Peyer's patch (tissue), 4 donors: ENCODE measurements at regions not wholly inside any gene's neighbourhood (a gene's known extent, or its start where the extent isn't known, plus 50 kb on each side); places are given as distances from the start of the nearest gene placed in this dataset.

ENCODE experiments used
- CTCF ChIP-seq, 6 experiments: fragments of 450-650 bp in 4 of 6; fragments of 200-600 bp in 2 of 6; sonication (generic) in 1 of 6; IDR thresholded peaks; one replicate each; pipeline ENCODE4 v1.5.1; 2017 to 2019; ENCODE audit warnings: antibody characterized with exemption in 6 of 6, mild to moderate bottlenecking in 3 of 6, moderate library complexity in 1 of 6
- POLR2A ChIP-seq, 2 donors: fragments of 450-650 bp; IDR thresholded peaks; one replicate each; pipeline ENCODE4 v1.5.1; 2017; ENCODE audit warnings: antibody characterized with exemption in 2 of 2, mild to moderate bottlenecking in 2 of 2, moderate library complexity in 2 of 2

DNA sequence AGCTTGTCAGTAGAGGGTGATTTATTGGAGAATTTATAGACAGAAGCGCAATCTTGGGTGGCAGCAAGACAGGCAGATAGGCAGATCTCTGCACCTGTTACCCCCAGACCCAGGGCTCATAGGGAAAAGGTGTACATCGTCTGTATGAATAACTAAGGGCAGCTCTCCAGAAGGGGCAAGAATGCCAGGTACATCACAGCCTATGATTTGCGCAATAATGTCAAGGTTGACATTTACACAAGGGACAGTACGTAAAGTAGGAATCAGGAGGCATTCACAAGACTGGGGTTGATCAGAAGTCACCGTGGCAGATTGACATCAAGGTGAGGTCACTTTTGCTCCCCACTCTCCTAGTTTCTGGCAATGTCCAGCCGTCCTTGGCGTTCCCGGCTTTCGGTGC lies 524.1 kb downstream of the TRIML1 start:
- TF ChIP-seq CTCF (IDR thresholded peaks at IDR 0.05): no peak
- TF ChIP-seq POLR2A (IDR thresholded peaks at IDR 0.05): no peak
